NCI-H2081 treated with DMSO at 0.1 percent for 48 hours (cell line): ENCODE measurements at regions not wholly inside any gene's neighbourhood (a gene's known extent, or its start where the extent isn't known, plus 50 kb on each side); places are given as distances from the start of the nearest gene placed in this dataset.
"Not testable (repeated sequence)": the region's sequence is repeated elsewhere in the genome, so short reads cannot be mapped to it uniquely, and the experiment has no call there.

ENCODE experiments used
- DNase-seq: peaks from one replicate; lab custom pipeline; 2025; lab: John Stamatoyannopoulos, UW

DNA sequence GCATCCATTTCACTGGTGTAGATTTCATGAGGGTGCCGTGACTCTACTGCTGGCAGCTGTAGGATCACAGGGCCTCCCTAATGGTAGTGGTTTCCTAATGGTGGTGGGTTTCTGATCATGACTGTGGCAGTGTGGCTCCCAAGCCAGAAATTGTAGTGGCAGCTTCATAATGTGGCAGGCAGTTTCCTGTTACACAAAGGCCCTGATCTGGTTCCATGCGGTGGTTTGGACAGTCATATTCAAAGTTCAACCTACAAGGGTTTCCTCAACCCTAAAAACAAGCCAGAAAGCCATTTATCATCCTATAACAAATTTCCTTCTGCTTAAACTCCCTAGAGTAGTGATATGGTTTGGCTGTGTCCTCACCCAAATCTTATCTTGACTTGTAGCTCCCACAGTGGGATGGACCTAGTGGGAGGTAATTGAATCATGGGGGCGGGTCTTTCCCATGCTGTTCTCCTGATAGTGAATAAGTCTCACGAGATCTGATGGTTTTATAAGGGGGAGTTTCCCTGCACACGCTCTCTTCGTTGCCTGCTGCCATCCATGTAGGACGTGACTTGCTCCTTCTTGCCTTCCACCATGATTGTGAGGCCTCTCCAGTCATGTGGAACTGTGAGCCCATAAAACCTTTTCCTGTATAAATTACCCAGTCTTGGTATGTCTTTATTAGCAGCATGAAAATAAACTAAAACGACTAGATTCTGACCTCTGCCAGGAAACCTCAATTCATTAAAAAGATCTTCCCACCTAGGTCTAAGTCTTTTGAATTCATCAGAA, 257.1 kb downstream of the EFCAB11 start:
- DNase-seq: no peak

- DNase-seq: no peak
Observed at GRCh38 chr14:89695846-89696245, 258.7 kb downstream of the EFCAB11 start.

- DNase-seq: no peak
Observed at GRCh38 chr14:89690139-89690538, 264.4 kb downstream of the EFCAB11 start.

GRCh38 chr14:89689711-89690110, 264.8 kb downstream of the EFCAB11 start:
- not testable (repeated sequence) for DNase-seq

- DNase-seq: no peak
Observed at GRCh38 chr14:89688507-89689211, 265.9 kb downstream of the EFCAB11 start.

- DNase-seq: not testable (repeated sequence)
Observed at GRCh38 chr14:89687129-89687528, 267.4 kb downstream of the EFCAB11 start.

GRCh38 chr14:89684139-89684538, 267.1 kb upstream of the FOXN3 start:
- no peak for DNase-seq

DNA sequence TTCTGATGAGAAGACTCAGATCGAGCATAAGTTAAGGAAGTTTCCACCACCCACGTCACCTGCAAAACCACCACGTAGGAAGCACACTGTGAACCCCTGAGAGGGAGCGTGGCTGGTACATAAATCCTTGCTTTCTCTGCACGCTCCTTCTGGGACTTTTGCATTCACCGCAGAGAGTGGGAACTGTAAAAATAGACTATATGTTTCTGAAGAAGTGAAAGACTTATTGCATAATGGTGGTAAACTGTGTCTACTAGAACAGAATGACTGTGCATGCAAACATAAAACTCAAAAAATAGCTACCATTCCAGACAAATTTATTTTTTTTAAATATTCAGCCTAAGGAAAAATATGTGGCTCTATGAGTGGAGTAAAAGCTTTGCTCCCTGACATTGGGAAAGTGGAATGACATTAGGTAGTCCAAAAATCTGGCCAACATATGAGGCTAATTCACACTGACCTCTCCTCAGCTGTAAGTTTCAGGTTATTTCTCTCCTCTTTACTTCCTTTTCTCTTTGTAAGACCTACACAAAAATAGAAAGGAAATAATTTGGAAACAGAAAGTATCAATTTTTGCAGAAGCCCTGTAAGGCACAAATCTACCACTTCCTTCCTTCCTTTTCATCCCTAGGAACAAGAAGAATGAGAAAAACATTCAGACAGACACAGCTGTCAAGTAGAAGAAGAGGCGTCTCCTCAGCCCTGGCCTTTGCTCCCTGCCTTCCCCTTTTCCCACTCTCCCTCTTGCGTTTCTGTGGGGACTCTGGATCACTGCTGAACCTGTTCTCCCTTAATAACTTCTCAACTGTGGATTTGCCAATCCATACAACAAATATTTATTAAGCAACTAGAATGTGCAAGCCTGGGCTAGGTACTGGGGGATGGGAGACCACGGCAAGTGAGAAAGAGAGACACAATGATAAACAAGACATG, 264.3 kb upstream of the FOXN3 start:
- no peak for DNase-seq

- DNase-seq: no peak
Observed at GRCh38 chr14:89680156-89680555, 263.1 kb upstream of the FOXN3 start.

GRCh38 chr14:89678768-89679167, 261.7 kb upstream of the FOXN3 start:
- DNase-seq: no peak

- no peak for DNase-seq
Observed at GRCh38 chr14:89675590-89675989, 258.6 kb upstream of the FOXN3 start.

- no peak for DNase-seq
Observed at GRCh38 chr14:89674936-89675335, 257.9 kb upstream of the FOXN3 start.

GRCh38 chr14:89674240-89674639, 257.2 kb upstream of the FOXN3 start:
- DNase-seq: no peak

GRCh38 chr14:89673512-89674225, 256.6 kb upstream of the FOXN3 start:
- DNase-seq: no peak

GRCh38 chr14:89672636-89673511, 255.8 kb upstream of the FOXN3 start:
- DNase-seq: no peak

DNA sequence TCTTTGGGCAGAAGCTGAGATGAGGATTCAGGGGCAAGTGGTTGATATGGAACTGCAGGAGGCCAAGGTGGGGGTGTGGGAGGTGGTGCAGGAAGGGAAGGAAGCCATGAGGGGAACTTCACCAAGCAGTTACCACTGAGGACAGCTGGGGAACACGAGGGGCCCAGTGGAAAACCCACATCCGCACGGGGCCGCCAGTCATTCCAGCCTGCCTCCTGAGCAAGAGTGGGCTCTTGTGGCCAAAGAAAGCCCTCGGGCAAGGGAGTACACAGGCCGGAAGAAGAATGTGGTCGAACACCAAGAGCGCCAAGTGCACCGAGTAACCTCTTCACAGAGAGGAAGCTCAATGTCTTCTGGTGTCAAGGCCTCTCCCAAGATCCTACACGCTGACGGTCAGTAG, 252.2 kb upstream of the FOXN3 start:
- DNase-seq: no peak

GRCh38 chr14:89667983-89668382, 250.9 kb upstream of the FOXN3 start:
- no peak for DNase-seq

DNA sequence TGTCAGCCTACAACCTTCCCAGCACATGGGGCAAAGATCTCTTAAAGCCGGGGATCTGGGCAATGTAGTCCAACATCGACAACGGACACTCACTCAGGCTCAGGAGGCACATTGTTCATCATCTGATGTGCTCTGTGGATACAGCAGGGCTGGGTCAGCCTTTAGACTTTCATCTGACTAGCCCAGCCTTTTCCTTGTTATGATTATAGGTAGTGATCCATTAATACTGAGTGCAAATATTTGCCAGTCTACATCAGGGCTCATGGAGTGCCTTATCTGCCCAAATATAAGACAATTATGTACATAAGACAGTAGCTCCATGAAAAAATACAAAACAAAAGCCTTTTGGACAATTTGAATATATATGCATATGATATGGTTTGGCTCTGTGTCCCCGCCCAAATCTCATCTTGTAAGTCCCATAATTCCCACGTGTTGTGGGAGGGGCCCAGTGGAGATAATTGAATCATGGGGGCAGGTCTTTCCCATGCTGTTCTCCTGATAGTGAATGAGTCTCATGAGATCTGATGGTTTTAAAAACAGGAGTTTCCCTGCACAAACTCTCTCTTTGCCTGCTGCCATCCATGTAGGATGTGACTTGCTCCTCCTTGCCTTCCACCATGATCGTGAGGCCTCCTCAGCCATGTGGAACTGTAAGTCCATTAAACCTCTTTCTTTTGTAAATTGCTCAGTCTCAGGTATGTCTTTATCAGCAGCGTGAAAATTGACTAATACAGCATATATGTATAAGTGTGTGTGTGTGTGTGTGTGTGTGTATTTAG, 248.5 kb upstream of the FOXN3 start:
- DNase-seq: not testable (repeated sequence)

GRCh38 chr14:89661392-89661791, 244.4 kb upstream of the FOXN3 start:
- DNase-seq: no peak
